Gastrocnemius medialis (tissue), 4 donors: ENCODE measurements at regions not wholly inside any gene's neighbourhood (a gene's known extent, or its start where the extent isn't known, plus 50 kb on each side); places are given as distances from the start of the nearest gene placed in this dataset.

ENCODE experiments used
- POLR2A ChIP-seq, 2 donors: fragments of 450-650 bp; IDR thresholded peaks; one replicate each; pipeline ENCODE4 v1.6.1; 2017; ENCODE audit warnings: antibody characterized with exemption in 2 of 2, mild to moderate bottlenecking in 2 of 2, moderate library complexity in 2 of 2
- TF ChIP-seq, protein P1 (sequence below), 5 experiments: fragments of 450-650 bp in 3 of 5; fragments of 200-600 bp in 2 of 5; sonication (generic) in 2 of 5; IDR thresholded peaks in 4 of 5; conservative IDR thresholded peaks in 1 of 5; 1 replicate in 4 of 5; 2 replicates in 1 of 5; pipeline ENCODE4 v1.5.1; 2016 to 2019; ENCODE audit warnings: antibody characterized with exemption in 5 of 5, mild to moderate bottlenecking in 3 of 5, moderate library complexity in 3 of 5

DNA sequence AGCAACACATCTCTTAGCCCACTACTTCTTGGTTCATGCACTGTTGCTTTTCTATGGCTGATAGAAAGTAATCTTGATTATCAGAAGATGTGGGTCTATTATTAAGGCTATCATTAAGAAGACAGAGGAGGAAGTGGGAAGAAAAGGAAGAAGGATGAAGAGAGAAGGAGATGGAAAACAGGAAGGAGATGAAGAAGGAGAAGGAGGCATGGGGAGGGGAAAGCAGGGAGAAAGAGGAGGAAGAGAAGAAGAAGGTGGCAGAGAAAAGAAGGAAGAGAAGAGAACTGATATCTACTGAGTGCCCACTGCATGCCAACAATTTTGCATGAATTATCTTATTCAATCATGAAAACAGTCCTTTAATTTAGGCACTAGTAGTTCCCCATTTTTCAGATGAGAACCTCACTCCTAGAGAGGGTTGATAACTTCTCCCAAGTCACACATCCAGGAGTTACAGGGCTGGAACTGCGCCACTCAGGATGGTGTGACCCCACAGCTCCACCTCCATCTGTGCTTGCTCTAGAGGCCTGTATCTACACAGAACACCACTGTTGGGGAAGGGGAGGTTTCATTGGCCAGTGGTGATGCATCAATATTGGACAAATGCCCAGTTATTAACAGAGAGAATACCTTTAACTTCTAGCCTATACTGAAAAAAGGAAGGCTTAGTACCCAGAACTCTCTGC, 147.4 kb downstream of the CXCL12 start:
- TF ChIP-seq POLR2A (IDR thresholded peaks at IDR 0.05) = no peak
- TF ChIP-seq, protein P1, sequence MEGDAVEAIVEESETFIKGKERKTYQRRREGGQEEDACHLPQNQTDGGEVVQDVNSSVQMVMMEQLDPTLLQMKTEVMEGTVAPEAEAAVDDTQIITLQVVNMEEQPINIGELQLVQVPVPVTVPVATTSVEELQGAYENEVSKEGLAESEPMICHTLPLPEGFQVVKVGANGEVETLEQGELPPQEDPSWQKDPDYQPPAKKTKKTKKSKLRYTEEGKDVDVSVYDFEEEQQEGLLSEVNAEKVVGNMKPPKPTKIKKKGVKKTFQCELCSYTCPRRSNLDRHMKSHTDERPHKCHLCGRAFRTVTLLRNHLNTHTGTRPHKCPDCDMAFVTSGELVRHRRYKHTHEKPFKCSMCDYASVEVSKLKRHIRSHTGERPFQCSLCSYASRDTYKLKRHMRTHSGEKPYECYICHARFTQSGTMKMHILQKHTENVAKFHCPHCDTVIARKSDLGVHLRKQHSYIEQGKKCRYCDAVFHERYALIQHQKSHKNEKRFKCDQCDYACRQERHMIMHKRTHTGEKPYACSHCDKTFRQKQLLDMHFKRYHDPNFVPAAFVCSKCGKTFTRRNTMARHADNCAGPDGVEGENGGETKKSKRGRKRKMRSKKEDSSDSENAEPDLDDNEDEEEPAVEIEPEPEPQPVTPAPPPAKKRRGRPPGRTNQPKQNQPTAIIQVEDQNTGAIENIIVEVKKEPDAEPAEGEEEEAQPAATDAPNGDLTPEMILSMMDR (IDR thresholded peaks at IDR 0.05 in 4 of 5, conservative IDR thresholded peaks at IDR 0.05 in 1 of 5) = no peak
